Thoracic aorta (tissue), 2 donors: ENCODE measurements at regions not wholly inside any gene's neighbourhood (a gene's known extent, or its start where the extent isn't known, plus 50 kb on each side); places are given as distances from the start of the nearest gene placed in this dataset.

Source experiments
- ATAC-seq: fragments of 150-250 bp; one replicate; pipeline ENCODE4 v1.8.0; 2017; ENCODE audit warnings: low read depth; ENCODE audit not compliant: insufficient number of reproducible peaks, low FRiP score
- DNase-seq: peaks from one replicate; pipeline ENCODE4 v3.0.0-alpha.2; 2020; ENCODE audit warnings: low spot score
- H3K27ac ChIP-seq, 2 donors: fragments of 200-600 bp; sonication (generic); 1 replicate in 1 of 2; 2 replicates in 1 of 2; pipeline ENCODE4 v1.5.1; 2016; ENCODE audit warnings: mild to moderate bottlenecking in 2 of 2, moderate library complexity in 2 of 2
- H3K27me3 ChIP-seq: fragments of 200-600 bp; sonication (generic); replicated peaks from 2 replicates; pipeline ENCODE4 v1.6.0; 2016; ENCODE audit warnings: mild to moderate bottlenecking; ENCODE audit not compliant: insufficient read depth
- H3K36me3 ChIP-seq: fragments of 200-600 bp; sonication (generic); one replicate; pipeline ENCODE4 v1.5.1; 2016
- H3K4me1 ChIP-seq, 2 donors: fragments of 200-600 bp; sonication (generic); 1 replicate in 1 of 2; 2 replicates in 1 of 2; pipeline versions ENCODE4 v1.5.1 to v1.6.0; 2016; ENCODE audit warnings: low read depth in 2 of 2, mild to moderate bottlenecking in 1 of 2; ENCODE audit not compliant: control insufficient read depth in 1 of 2
- H3K4me3 ChIP-seq: fragments of 200-600 bp; sonication (generic); 2 replicates; pipeline ENCODE4 v1.5.1; 2016; ENCODE audit warnings: mild to moderate bottlenecking
- H3K9me3 ChIP-seq: fragments of 200-600 bp; sonication (generic); 2 replicates; pipeline ENCODE4 v1.5.1; 2016
- TF ChIP-seq, protein P1 (sequence below): fragments of 200-600 bp; sonication (generic); IDR thresholded peaks from one replicate; pipeline ENCODE4 v1.5.1; 2019; ENCODE audit warnings: antibody characterized with exemption

DNA sequence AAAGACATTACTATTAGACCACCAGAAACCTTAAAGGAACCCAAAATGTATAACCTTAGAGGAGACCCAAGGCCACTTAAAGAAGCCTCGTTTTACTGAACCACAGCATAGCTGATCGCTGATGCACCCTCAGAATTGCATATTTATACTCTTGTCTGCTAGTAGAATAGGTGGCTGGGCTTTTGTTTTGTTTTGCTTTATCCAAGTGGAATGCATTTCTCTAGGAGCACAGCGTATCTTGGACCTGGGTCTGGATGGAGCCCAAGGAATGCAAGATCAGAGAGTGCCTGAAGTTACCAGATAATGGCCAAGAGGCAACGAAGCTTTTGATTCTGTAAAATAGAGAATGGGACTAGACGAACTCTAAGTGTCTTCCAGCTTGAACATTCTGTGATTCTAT lies 129.2 kb upstream of the COL8A1 start:
- DNase-seq (no peak), ATAC-seq (no peak)
- Histone ChIP-seq H3K27ac (peak overlapping the region; percentile 19 to 42), H3K4me3 (peak overlapping the region; percentile 54), H3K27me3 (no peaks in the 10 kb centered on the region), H3K36me3 (no peaks in the 10 kb centered on the region), H3K4me1 (peaks cover 35% of the 10 kb centered on the region in 2 donors), H3K9me3 (no peaks in the 10 kb centered on the region)
- TF ChIP-seq, protein P1, sequence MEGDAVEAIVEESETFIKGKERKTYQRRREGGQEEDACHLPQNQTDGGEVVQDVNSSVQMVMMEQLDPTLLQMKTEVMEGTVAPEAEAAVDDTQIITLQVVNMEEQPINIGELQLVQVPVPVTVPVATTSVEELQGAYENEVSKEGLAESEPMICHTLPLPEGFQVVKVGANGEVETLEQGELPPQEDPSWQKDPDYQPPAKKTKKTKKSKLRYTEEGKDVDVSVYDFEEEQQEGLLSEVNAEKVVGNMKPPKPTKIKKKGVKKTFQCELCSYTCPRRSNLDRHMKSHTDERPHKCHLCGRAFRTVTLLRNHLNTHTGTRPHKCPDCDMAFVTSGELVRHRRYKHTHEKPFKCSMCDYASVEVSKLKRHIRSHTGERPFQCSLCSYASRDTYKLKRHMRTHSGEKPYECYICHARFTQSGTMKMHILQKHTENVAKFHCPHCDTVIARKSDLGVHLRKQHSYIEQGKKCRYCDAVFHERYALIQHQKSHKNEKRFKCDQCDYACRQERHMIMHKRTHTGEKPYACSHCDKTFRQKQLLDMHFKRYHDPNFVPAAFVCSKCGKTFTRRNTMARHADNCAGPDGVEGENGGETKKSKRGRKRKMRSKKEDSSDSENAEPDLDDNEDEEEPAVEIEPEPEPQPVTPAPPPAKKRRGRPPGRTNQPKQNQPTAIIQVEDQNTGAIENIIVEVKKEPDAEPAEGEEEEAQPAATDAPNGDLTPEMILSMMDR = no peak

DNA sequence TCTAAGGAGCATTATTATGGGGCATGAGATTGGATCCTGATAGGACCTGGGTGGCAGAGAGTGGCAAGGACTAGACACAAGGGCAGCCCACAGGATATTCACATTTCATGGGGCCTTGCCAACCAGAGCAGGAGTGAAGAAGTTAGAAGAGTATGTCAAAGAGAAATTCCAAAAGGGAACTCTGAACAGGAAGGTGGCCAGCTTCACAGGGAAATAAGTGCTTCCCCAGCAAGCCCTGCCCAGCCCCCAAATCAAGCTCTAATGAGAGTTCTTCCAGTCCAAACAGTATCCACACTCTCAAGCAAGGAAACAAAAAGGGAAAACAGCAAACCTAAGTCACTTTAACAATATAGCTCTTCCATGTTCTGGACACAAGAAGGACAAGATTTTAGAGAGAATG lies 130.2 kb upstream of the COL8A1 start:
- no peak for DNase-seq
- Histone ChIP-seq H3K4me1 (peaks cover 37 to 45% of the 10 kb centered on the region in 2 donors), H3K9me3 (no peaks in the 10 kb centered on the region), H3K36me3 (no peaks in the 10 kb centered on the region), H3K27ac (peak overlapping the region in 1 of 2 donors; percentile 42), H3K4me3 (no peak overlapping the region), H3K27me3 (no peaks in the 10 kb centered on the region)
- no peak for ATAC-seq
- TF ChIP-seq, protein P1 = no peak

DNA sequence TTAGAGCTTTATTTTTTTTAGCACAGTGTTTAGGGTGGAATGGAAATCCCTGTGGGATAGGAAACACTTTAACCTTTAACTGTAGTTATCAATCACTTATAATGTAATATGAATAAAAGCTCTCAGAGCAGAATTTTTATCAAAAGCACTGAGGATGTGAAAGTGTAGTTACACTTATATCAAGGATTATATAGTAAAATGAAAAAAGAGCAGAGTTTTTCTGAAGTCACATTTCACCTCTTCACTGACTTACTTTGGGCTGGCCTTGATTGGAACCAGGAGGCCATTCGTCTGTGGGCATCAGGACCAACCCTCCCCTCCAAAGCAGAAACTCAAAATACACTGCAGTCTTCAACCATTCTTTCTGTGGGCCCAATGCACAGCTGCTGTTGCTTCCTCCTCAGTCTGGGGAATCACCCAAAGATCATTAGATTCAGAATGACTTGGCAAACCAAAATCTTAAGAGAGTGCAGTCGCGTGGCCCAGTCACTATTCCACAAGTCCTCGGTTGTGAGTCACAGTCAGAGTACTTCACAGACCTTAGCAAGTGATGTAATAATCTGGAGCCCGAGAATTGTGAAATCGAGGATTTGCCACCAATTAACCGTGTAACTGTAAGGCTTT lies 132.6 kb upstream of the COL8A1 start:
- TF ChIP-seq, protein P1 = no peak
- DNase-seq = peak; percentile 28
- Histone ChIP-seq H3K4me1 (peaks cover 43 to 69% of the 10 kb centered on the region in 2 donors), H3K4me3 (no peak overlapping the region), H3K9me3 (no peaks in the 10 kb centered on the region), H3K36me3 (no peaks in the 10 kb centered on the region), H3K27ac (peak overlapping the region; percentile 3 to 75), H3K27me3 (no peaks in the 10 kb centered on the region)
- ATAC-seq = peak; percentile 77

DNA sequence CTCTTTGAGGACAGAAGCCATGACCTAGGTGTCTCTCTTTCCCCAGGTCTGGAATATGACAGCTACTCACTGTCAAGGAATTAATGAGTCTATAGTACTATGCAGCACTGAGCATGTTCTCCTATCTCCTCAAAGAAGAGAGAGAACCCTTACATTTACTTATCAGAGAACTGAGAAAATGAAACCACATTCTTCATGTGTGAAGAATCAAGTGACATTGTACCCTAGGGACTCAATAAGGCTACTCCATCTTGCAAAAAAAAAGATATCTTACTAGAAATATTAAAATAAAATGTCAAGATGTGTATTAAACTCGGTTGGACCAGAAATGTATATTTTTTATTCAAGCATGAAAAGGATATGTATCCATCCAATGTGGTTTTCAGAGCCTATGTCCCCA lies 133.2 kb upstream of the COL8A1 start:
- H3K4me1 ChIP-seq = peaks cover 47 to 71% of the 10 kb centered on the region in 2 donors
- TF ChIP-seq, protein P1 = no peak
- no peaks in the 10 kb centered on the region for H3K27me3 ChIP-seq
- H3K36me3 ChIP-seq = no peaks in the 10 kb centered on the region
- no peak overlapping the region for H3K4me3 ChIP-seq
- no peak for DNase-seq
- no peaks in the 10 kb centered on the region for H3K9me3 ChIP-seq
- ATAC-seq = no peak
- H3K27ac ChIP-seq = peak overlapping the region; percentile 20 to 75

DNA sequence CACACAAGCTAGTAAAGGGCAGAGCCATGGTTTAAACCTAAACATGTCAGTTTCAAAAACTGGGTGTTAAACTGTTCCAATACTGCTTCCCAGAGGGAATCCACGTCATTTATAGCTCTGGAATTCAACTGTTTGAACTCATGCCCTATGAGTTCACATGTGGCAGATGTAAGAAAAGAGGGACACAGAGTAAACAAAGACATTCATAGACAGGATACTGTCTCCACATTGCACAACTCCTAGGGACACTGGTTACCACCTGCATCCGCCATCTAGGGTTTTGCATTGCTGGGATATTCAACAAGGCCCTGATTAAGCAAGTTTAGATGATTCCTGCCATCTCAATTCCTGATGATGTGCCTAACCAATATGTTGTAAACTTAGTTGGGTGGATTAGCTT lies 134.1 kb upstream of the COL8A1 start:
- H3K9me3 ChIP-seq = no peaks in the 10 kb centered on the region
- no peaks in the 10 kb centered on the region for H3K36me3 ChIP-seq
- H3K4me3 ChIP-seq = no peak overlapping the region
- peak overlapping the region; percentile 20 to 75 for H3K27ac ChIP-seq
- ATAC-seq (no peak), DNase-seq (no peak)
- no peaks in the 10 kb centered on the region for H3K27me3 ChIP-seq
- peaks cover 53 to 71% of the 10 kb centered on the region in 2 donors for H3K4me1 ChIP-seq
- TF ChIP-seq, protein P1 = no peak
